Uterus (tissue), 3 donors: ENCODE measurements at regions not wholly inside any gene's neighbourhood (a gene's known extent, or its start where the extent isn't known, plus 50 kb on each side); places are given as distances from the start of the nearest gene placed in this dataset.

Source experiments
- DNase-seq, 2 donors: peaks; one replicate each; pipeline ENCODE4 v3.0.0-alpha.2; 2019 to 2020
- H3K27ac ChIP-seq, 2 donors: fragments of 200-600 bp; sonication (generic); 1 replicate in 1 of 2; 2 replicates in 1 of 2; pipeline ENCODE4 v1.5.1; 2016 to 2018
- H3K27me3 ChIP-seq, 2 donors: fragments of 200-600 bp; sonication (generic); one replicate each; pipeline ENCODE4 v1.5.1; 2018 to 2019; ENCODE audit warnings: control low read depth in 1 of 2
- H3K36me3 ChIP-seq, 2 donors: fragments of 200-600 bp; sonication (generic); one replicate each; pipeline ENCODE4 v1.5.1; 2019; ENCODE audit warnings: control low read depth in 1 of 2
- H3K4me1 ChIP-seq, 2 donors: fragments of 200-600 bp; sonication (generic); one replicate each; pipeline ENCODE4 v1.5.1; 2018 to 2019; ENCODE audit warnings: control low read depth in 1 of 2
- H3K4me3 ChIP-seq, 2 donors: fragments of 200-600 bp; sonication (generic); 1 replicate in 1 of 2; 2 replicates in 1 of 2; pipeline ENCODE4 v1.5.1; 2018 to 2019; ENCODE audit warnings: mild to moderate bottlenecking in 1 of 2
- H3K9me3 ChIP-seq, 2 donors: fragments of 200-600 bp; sonication (generic); one replicate each; pipeline ENCODE4 v1.5.1; 2019; ENCODE audit warnings: control low read depth in 1 of 2
- CTCF ChIP-seq, 4 experiments: fragments of 200-600 bp in 2 of 4; fragments of 450-650 bp in 2 of 4; sonication (generic) in 2 of 4; IDR thresholded peaks; one replicate each; pipeline ENCODE4 v1.5.1; 2016 to 2019; ENCODE audit warnings: antibody characterized with exemption in 4 of 4, mild to moderate bottlenecking in 2 of 4, moderate library complexity in 1 of 4
- POLR2A ChIP-seq, 2 donors: fragments of 450-650 bp; IDR thresholded peaks; one replicate each; pipeline ENCODE4 v1.6.1; 2016; ENCODE audit warnings: antibody characterized with exemption in 2 of 2, mild to moderate bottlenecking in 1 of 2, moderate library complexity in 1 of 2
- intact Hi-C: fragments of 100-400 bp; cut with DNase I; formaldehyde crosslinking; loops from one replicate; pipeline ENCODE4 v1.15.1; 2023; ENCODE audit warnings: low total_unique reads
- donor health status: DM: yes; HTN: yes; CAD: no.

- no peak for DNase-seq
- no peaks in the 10 kb centered on the region for H3K27me3 ChIP-seq
- TF ChIP-seq CTCF (IDR thresholded peaks at IDR 0.05) (no peak), POLR2A (IDR thresholded peaks at IDR 0.05) (no peak)
- no peaks in the 10 kb centered on the region for H3K36me3 ChIP-seq
- H3K27ac ChIP-seq, result no peak overlapping the region
- no peak overlapping the region for H3K4me3 ChIP-seq
- no peaks in the 10 kb centered on the region for H3K4me1 ChIP-seq
- H3K9me3 ChIP-seq, result no peaks in the 10 kb centered on the region
- intact Hi-C loops, result no loop called here
Measured at GRCh38 chr1:29730623-29731022, 494.3 kb downstream of the PTPRU start.

GRCh38 chr1:29729281-29729680 is 493.0 kb downstream of the PTPRU start:
- Histone ChIP-seq H3K9me3 (no peaks in the 10 kb centered on the region), H3K36me3 (no peaks in the 10 kb centered on the region), H3K27ac (no peak overlapping the region), H3K27me3 (no peaks in the 10 kb centered on the region), H3K4me3 (no peak overlapping the region), H3K4me1 (no peaks in the 10 kb centered on the region)
- no peak for TF ChIP-seq POLR2A (IDR thresholded peaks at IDR 0.05)
- TF ChIP-seq CTCF (IDR thresholded peaks at IDR 0.05), result no peak
- intact Hi-C loops, result no loop called here
- DNase-seq, result no peak

DNA sequence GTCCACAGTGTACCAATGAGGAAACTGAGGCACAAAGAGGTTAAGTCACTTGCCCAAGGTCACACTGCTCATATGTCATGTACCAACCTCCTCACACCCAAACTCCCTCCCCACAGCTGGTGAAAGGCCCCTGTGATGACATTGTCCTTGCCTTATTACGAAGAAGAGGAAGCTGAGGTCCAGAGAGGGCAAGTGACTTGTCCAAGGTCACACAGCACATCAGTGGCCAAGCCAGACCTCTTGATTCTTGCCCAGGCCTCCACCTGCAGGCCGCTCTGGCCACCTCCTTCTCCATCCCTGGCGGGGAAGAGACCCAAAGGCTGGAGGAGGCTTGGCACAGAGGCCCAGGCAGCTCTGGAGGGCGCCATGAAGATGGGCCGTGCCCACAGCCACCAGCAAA is 492.4 kb downstream of the PTPRU start:
- H3K36me3 ChIP-seq, result no peaks in the 10 kb centered on the region
- no peak overlapping the region for H3K4me3 ChIP-seq
- TF ChIP-seq POLR2A (IDR thresholded peaks at IDR 0.05) (no peak), CTCF (IDR thresholded peaks at IDR 0.05) (no peak)
- no peaks in the 10 kb centered on the region for H3K9me3 ChIP-seq
- H3K27ac ChIP-seq, result no peak overlapping the region
- no peaks in the 10 kb centered on the region for H3K4me1 ChIP-seq
- no peak for DNase-seq
- H3K27me3 ChIP-seq, result no peaks in the 10 kb centered on the region
- intact Hi-C loops, result no loop called here

- DNase-seq, result no peak
- intact Hi-C loops, result no loop called here
- Histone ChIP-seq H3K4me3 (no peak overlapping the region), H3K27ac (no peak overlapping the region), H3K9me3 (peaks cover 0 to 3% of the 10 kb centered on the region in 2 donors), H3K27me3 (no peaks in the 10 kb centered on the region), H3K4me1 (no peaks in the 10 kb centered on the region), H3K36me3 (no peaks in the 10 kb centered on the region)
- no peak for TF ChIP-seq POLR2A (IDR thresholded peaks at IDR 0.05)
- TF ChIP-seq CTCF (IDR thresholded peaks at IDR 0.05), result no peak
Measured at GRCh38 chr1:29725262-29725661, 488.9 kb downstream of the PTPRU start.

DNA sequence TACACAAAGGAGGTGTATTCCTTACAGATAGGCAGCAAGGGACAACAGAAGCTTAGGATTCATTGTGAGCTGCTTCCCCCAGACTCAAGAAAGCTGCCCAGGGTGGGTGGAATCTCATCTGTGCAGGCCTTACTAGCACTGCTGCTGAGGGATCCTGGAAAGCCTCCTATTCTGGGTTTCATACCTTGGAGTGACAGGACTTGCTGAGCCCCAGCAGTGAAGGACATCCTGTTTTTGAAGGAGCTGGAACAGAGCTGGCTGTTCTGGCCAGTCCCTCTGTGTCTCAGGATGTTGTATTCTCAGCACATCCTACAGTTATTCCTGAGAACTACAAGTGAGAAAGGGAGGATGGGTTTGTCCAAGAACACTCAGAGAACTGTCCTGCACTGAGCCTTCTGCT is 486.3 kb downstream of the PTPRU start:
- TF ChIP-seq POLR2A (IDR thresholded peaks at IDR 0.05) (no peak), CTCF (IDR thresholded peaks at IDR 0.05) (no peak)
- intact Hi-C loops, result no loop called here
- peaks cover 0 to 3% of the 10 kb centered on the region in 2 donors for H3K9me3 ChIP-seq
- no peaks in the 10 kb centered on the region for H3K36me3 ChIP-seq
- H3K4me1 ChIP-seq, result no peaks in the 10 kb centered on the region
- no peak overlapping the region for H3K27ac ChIP-seq
- DNase-seq, result no peak
- H3K4me3 ChIP-seq, result no peak overlapping the region
- no peaks in the 10 kb centered on the region for H3K27me3 ChIP-seq
